Endothelial cell (in vitro differentiated cells): ENCODE measurements at regions not wholly inside any gene's neighbourhood (a gene's known extent, or its start where the extent isn't known, plus 50 kb on each side); places are given as distances from the start of the nearest gene placed in this dataset.

ENCODE experiments used
- DNase-seq: peaks from one replicate; pipeline ENCODE4 v3.0.0; 2021; ENCODE audit warnings: low spot score
- H3K27ac Mint-ChIP-seq: one replicate; pipeline ENCODE4 v1.8.0; 2021; ENCODE audit warnings: mixed read lengths, inconsistent platforms; ENCODE audit not compliant: unreplicated experiment
- H3K27me3 Mint-ChIP-seq: one replicate; pipeline ENCODE4 v1.8.0; 2021; ENCODE audit warnings: mild to moderate bottlenecking, moderate library complexity, mixed read lengths, inconsistent platforms; ENCODE audit not compliant: unreplicated experiment
- H3K36me3 Mint-ChIP-seq: one replicate; pipeline ENCODE4 v1.8.0; 2021; ENCODE audit warnings: mild to moderate bottlenecking, low read depth, mixed read lengths, inconsistent platforms; ENCODE audit not compliant: unreplicated experiment
- H3K4me1 Mint-ChIP-seq: one replicate; pipeline ENCODE4 v1.8.0; 2021; ENCODE audit warnings: mild to moderate bottlenecking, mixed read lengths, inconsistent platforms; ENCODE audit not compliant: unreplicated experiment
- H3K4me3 Mint-ChIP-seq: one replicate; pipeline ENCODE4 v1.8.0; 2021; ENCODE audit warnings: mild to moderate bottlenecking, mixed read lengths, inconsistent platforms; ENCODE audit not compliant: unreplicated experiment
- H3K9me3 Mint-ChIP-seq: one replicate; pipeline ENCODE4 v1.8.0; 2021; ENCODE audit warnings: mixed read lengths, inconsistent platforms; ENCODE audit not compliant: unreplicated experiment
- TF ChIP-seq, protein P1 (sequence below): fragments of 200-600 bp; sonication (generic); IDR thresholded peaks from one replicate; pipeline ENCODE4 v1.5.0; 2021; ENCODE audit warnings: antibody characterized with exemption; ENCODE audit not compliant: unreplicated experiment

GRCh38 chr6:140561701-140562100 is 1187.3 kb upstream of the CITED2 start:
- no peak for DNase-seq
- Mint-ChIP-seq H3K27me3 (no peaks in the 10 kb centered on the region), H3K4me1 (no peaks in the 10 kb centered on the region), H3K36me3 (no peaks in the 10 kb centered on the region), H3K27ac (no peak overlapping the region), H3K9me3 (no peaks in the 10 kb centered on the region), H3K4me3 (no peak overlapping the region)
- TF ChIP-seq, protein P1, sequence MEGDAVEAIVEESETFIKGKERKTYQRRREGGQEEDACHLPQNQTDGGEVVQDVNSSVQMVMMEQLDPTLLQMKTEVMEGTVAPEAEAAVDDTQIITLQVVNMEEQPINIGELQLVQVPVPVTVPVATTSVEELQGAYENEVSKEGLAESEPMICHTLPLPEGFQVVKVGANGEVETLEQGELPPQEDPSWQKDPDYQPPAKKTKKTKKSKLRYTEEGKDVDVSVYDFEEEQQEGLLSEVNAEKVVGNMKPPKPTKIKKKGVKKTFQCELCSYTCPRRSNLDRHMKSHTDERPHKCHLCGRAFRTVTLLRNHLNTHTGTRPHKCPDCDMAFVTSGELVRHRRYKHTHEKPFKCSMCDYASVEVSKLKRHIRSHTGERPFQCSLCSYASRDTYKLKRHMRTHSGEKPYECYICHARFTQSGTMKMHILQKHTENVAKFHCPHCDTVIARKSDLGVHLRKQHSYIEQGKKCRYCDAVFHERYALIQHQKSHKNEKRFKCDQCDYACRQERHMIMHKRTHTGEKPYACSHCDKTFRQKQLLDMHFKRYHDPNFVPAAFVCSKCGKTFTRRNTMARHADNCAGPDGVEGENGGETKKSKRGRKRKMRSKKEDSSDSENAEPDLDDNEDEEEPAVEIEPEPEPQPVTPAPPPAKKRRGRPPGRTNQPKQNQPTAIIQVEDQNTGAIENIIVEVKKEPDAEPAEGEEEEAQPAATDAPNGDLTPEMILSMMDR = no peak

DNA sequence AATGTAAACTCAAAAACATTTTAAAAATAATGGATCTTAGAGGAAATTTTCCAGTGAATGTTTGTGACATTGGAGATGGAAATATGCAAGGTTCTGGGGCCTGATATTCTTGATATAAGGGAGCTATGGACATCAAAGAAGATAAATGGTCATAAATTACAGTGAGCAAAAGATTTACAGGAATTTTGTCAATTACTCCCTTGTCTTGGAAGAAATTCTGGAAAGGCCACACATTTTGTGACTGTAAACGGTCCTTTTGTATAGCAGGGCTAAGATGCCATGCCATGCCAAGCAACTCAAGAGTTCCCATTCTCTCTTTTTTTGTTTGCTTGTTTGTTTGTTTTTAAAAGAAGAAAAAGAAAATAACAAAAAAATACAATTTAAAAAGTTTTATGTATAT is 1186.2 kb upstream of the CITED2 start:
- TF ChIP-seq, protein P1 = no peak
- Mint-ChIP-seq H3K27ac (no peak overlapping the region), H3K4me1 (no peaks in the 10 kb centered on the region)

DNA sequence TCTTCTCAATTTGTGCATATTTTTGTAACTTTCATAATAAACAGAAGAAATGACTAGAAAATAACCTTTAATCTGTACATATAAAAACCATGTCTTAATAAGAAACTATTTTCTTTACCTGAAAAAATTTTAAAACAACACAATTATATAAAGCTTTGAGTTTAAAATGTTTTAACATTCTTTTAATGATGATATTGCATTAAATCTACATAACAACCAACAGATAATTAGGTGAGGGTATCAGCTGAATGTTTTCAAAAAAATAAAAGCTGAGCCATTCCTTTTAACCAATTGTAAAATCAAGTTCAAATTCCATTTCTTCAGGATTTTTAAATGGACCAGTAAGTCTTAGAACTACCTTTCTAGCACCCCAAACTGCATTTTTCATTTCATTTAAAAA is 1185.0 kb upstream of the CITED2 start:
- H3K36me3 Mint-ChIP-seq = no peaks in the 10 kb centered on the region
- no peak for DNase-seq
- no peaks in the 10 kb centered on the region for H3K27me3 Mint-ChIP-seq
- TF ChIP-seq, protein P1 = no peak
- no peak overlapping the region for H3K4me3 Mint-ChIP-seq
- H3K9me3 Mint-ChIP-seq = no peaks in the 10 kb centered on the region
- H3K4me1 Mint-ChIP-seq = no peaks in the 10 kb centered on the region
- H3K27ac Mint-ChIP-seq = no peak overlapping the region

More for the DNA sequence above, 1186.2 kb upstream of the CITED2 start:
- Mint-ChIP-seq H3K36me3 (no peaks in the 10 kb centered on the region), H3K9me3 (no peaks in the 10 kb centered on the region), H3K4me3 (no peak overlapping the region), H3K27me3 (no peaks in the 10 kb centered on the region)
- no peak for DNase-seq

GRCh38 chr6:140554421-140554820 is 1180.0 kb upstream of the CITED2 start:
- no peaks in the 10 kb centered on the region for H3K27me3 Mint-ChIP-seq
- no peaks in the 10 kb centered on the region for H3K4me1 Mint-ChIP-seq
- H3K36me3 Mint-ChIP-seq = no peaks in the 10 kb centered on the region
- TF ChIP-seq, protein P1 = no peak
- no peak overlapping the region for H3K27ac Mint-ChIP-seq
- no peak for DNase-seq
- no peak overlapping the region for H3K4me3 Mint-ChIP-seq
- no peaks in the 10 kb centered on the region for H3K9me3 Mint-ChIP-seq

- no peak for DNase-seq
- Mint-ChIP-seq H3K36me3 (no peaks in the 10 kb centered on the region), H3K9me3 (no peaks in the 10 kb centered on the region), H3K27ac (no peak overlapping the region), H3K27me3 (no peaks in the 10 kb centered on the region), H3K4me3 (no peak overlapping the region), H3K4me1 (no peaks in the 10 kb centered on the region)
- TF ChIP-seq, protein P1 = no peak
Measured at GRCh38 chr6:140548366-140548765, 1173.9 kb upstream of the CITED2 start.
